ENCODE measurements at regions not wholly inside any gene's neighbourhood (a gene's known extent, or its start where the extent isn't known, plus 50 kb on each side); places are given as distances from the start of the nearest gene placed in this dataset.

DNA sequence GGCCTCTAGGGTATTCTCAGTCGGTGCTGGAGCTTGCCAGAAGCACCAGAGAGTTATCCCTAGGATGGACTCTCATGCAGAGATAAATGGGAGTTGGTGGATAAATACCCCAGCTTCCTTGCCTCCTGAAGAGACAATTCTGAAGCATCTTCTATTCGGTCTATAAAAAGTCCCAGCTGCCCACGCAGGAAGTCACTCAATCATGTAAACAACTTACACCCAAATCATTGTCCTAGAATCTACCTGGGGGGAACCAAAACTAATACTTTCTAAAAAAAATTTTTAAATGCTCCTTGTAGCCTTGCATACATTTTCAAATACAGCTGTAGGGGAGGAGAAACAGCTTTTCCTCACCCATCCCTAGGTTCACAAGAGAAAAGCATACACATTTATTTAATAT is 66.6 kb upstream of the ELAC2 start:
- Histone ChIP-seq H4K91ac (replicated peaks; ENCODE audit: insufficient read length, low read length) (no peak overlapping the region), H3K18ac (ENCODE audit: extremely low read depth, low read length) (no peak overlapping the region), H3K4ac (replicated peaks; ENCODE audit: insufficient read length, low read depth, low read length) (no peak overlapping the region), H4K8ac (ENCODE audit: extremely low read depth, insufficient read depth, low read length) (no peak overlapping the region), H3K79me2 (ENCODE audit: control insufficient read depth in 1 of 2, insufficient read depth in 2 of 2, low read length in 2 of 2) (no peaks in the 10 kb centered on the region), H3K27me3 (replicated peaks in 1 of 4; ENCODE audit: control insufficient read depth in 3 of 4, extremely low read depth in 1 of 4, insufficient read depth in 3 of 4, low read length in 3 of 4) (no peaks in the 10 kb centered on the region), H3K4me3 (ENCODE audit: extremely low read depth in 1 of 4, insufficient read depth in 2 of 4, low read depth in 3 of 4, low read length in 4 of 4) (no peak overlapping the region), H3K79me1 (ENCODE audit: low read depth, low read length) (no peaks in the 10 kb centered on the region), H2BK5ac (ENCODE audit: low read depth, low read length) (no peak overlapping the region), H2BK20ac (ENCODE audit: low read length) (no peak overlapping the region), H3K23ac (ENCODE audit: insufficient read length) (no peak overlapping the region), H3K23me2 (ENCODE audit: low read depth, low read length) (no peaks in the 10 kb centered on the region), H4K5ac (ENCODE audit: insufficient read length, low read depth, low read length) (no peak overlapping the region), H2BK12ac (ENCODE audit: low read depth, low read length) (no peak overlapping the region), H2BK120ac (replicated peaks; ENCODE audit: low read depth, low read length) (no peak overlapping the region), H2BK15ac (ENCODE audit: low read length) (no peak overlapping the region), H2AFZ (ENCODE audit: low read length) (no peak overlapping the region), H3K56ac (replicated peaks; ENCODE audit: insufficient read length, low read depth, low read length) (no peak overlapping the region), H3K27ac (ENCODE audit: low read depth, low read length) (no peak overlapping the region), H3K36me3 (ENCODE audit: control insufficient read depth in 2 of 4, insufficient read depth in 4 of 4, low read length in 3 of 4) (no peaks in the 10 kb centered on the region), H3K4me2 (ENCODE audit: insufficient read depth in 1 of 2, low read depth in 2 of 2, low read length in 2 of 2) (no peak overlapping the region), H3K4me1 (replicated peaks in 1 of 4; ENCODE audit: control insufficient read depth in 3 of 4, insufficient read depth in 4 of 4, low read length in 3 of 4) (no peaks in the 10 kb centered on the region), H4K20me1 (replicated peaks in 1 of 2; ENCODE audit: control insufficient read depth in 1 of 2, insufficient read depth in 2 of 2, low read length in 2 of 2) (no peaks in the 10 kb centered on the region), H3K9ac (replicated peaks in 1 of 4; ENCODE audit: extremely low read depth in 1 of 4, low read depth in 3 of 4, low read length in 3 of 4) (no peak overlapping the region), H3K14ac (ENCODE audit: insufficient read length) (no peak overlapping the region), H2AK5ac (ENCODE audit: low read depth, low read length) (no peak overlapping the region), H3K9me3 (ENCODE audit: insufficient read depth in 2 of 2, low read depth in 1 of 2, low read length in 1 of 2) (no peaks in the 10 kb centered on the region)
- DNase-seq (ENCODE audit: low read depth in 1 of 2, low spot score in 2 of 2) (no peak), FAIRE-seq (no peak)
- CTCF ChIA-PET (ENCODE audit: partially characterized antibody), result interaction anchor here (0.7 kb wide), 1 partner anchor 53 kb away, joined by 3 read pairs; no protein-coding TSS in a partner anchor
- POLR2A ChIA-PET (ENCODE audit: partially characterized antibody), result interaction anchor here (0.6 kb wide), 1 partner anchor 77 kb away, joined by 3 read pairs; no protein-coding TSS in a partner anchor
- WGBS, 2 experiments (ENCODE audit: extremely low coverage in 1 of 2, insufficient coverage in 1 of 2, insufficient read length in 1 of 2, insufficient replicate concordance in 2 of 2, low coverage in 1 of 2, low lambda C conversion rate in 2 of 2, missing lambda C conversion rate in 1 of 2), result 81% methylated on average over 3 of the region's 3 CpGs; no CpG with 5 or more reads in 1 of the 2 experiments
- TF ChIP-seq SP2 (IDR thresholded peaks at IDR 0.05; ENCODE audit: low read length) (no peak), RFX5 (IDR thresholded peaks at IDR 0.05; ENCODE audit: borderline replicate concordance, low read depth, low read length) (no peak), HDAC2 (IDR thresholded peaks at IDR 0.05; ENCODE audit: borderline replicate concordance in 1 of 2, low read depth in 2 of 2, low read length in 2 of 2) (no peak), MAFK (IDR thresholded peaks at IDR 0.05; ENCODE audit: low read depth, low read length) (no peak), CHD1 (IDR thresholded peaks at IDR 0.05; ENCODE audit: low read depth, low read length) (no peak), BCL11A (IDR thresholded peaks at IDR 0.05; ENCODE audit: low read depth in 2 of 2, low read length in 2 of 2) (no peak), TAF7 (optimal IDR thresholded peaks at IDR 0.05; ENCODE audit: borderline replicate concordance, low read depth, low read length) (no peak)
